ENCODE measurements at regions not wholly inside any gene's neighbourhood (a gene's known extent, or its start where the extent isn't known, plus 50 kb on each side); places are given as distances from the start of the nearest gene placed in this dataset.

DNA sequence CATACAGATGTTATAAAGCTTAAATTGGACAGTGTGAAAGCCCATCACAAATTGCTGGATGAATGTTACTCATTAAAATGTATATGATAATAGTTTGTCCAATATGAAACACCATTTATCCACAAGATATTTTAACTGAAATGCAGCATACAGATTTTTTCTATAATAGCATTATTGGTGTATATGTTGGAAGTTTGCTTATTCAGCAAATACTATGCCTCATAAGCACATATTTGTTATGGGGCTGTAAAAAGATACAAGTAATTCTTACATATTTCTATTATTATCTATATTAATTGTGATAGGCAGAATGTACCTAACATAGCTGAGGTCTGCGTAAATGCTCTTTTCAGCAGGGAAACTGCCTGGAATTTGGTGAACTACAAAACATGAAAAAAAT is 790.5 kb downstream of the DIPK2A start:
- Histone ChIP-seq H4K20me1 (ENCODE audit: insufficient read depth, low read length) (no peaks in the 10 kb centered on the region), H3K27ac (ENCODE audit: low read depth, low read length) (no peak overlapping the region), H3K4me2 (ENCODE audit: low read length) (no peak overlapping the region), H3K36me3 (ENCODE audit: insufficient read depth, low read length) (no peaks in the 10 kb centered on the region), H3K9me3 (ENCODE audit: insufficient read depth, low read depth, low read length) (no peaks in the 10 kb centered on the region), H3K27me3 (ENCODE audit: insufficient read depth, low read length) (no peaks in the 10 kb centered on the region), H3K79me2 (ENCODE audit: insufficient read depth, low read length) (no peaks in the 10 kb centered on the region), H3K9ac (ENCODE audit: low read length) (no peak overlapping the region), H2AFZ (ENCODE audit: low read depth, low read length) (no peak overlapping the region), H3K4me3 (ENCODE audit: insufficient read depth, low read depth, low read length) (no peak overlapping the region), H3K4me1 (ENCODE audit: insufficient read depth, low read length) (no peaks in the 10 kb centered on the region)
- no peaks in the 10 kb centered on the region for H3K4me1 Mint-ChIP-seq (ENCODE audit: low read depth, unreplicated experiment)
- TF ChIP-seq, protein P1, sequence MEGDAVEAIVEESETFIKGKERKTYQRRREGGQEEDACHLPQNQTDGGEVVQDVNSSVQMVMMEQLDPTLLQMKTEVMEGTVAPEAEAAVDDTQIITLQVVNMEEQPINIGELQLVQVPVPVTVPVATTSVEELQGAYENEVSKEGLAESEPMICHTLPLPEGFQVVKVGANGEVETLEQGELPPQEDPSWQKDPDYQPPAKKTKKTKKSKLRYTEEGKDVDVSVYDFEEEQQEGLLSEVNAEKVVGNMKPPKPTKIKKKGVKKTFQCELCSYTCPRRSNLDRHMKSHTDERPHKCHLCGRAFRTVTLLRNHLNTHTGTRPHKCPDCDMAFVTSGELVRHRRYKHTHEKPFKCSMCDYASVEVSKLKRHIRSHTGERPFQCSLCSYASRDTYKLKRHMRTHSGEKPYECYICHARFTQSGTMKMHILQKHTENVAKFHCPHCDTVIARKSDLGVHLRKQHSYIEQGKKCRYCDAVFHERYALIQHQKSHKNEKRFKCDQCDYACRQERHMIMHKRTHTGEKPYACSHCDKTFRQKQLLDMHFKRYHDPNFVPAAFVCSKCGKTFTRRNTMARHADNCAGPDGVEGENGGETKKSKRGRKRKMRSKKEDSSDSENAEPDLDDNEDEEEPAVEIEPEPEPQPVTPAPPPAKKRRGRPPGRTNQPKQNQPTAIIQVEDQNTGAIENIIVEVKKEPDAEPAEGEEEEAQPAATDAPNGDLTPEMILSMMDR (IDR thresholded peaks at IDR 0.05; ENCODE audit: insufficient read depth, low read depth, low read length): no peak
- TF ChIP-seq EZH2 (IDR thresholded peaks at IDR 0.05; ENCODE audit: insufficient read depth, low read length): no peak
- no peaks in the 10 kb centered on the region for H3K36me3 Mint-ChIP-seq (ENCODE audit: low read depth, unreplicated experiment)
- H3K9me3 Mint-ChIP-seq (ENCODE audit: unreplicated experiment): no peaks in the 10 kb centered on the region
- no peak for DNase-seq (ENCODE audit: low read depth)
- FAIRE-seq: no peak
- H3K27me3 Mint-ChIP-seq (ENCODE audit: low read depth, unreplicated experiment): no peaks in the 10 kb centered on the region
- no peak overlapping the region for H3K27ac Mint-ChIP-seq (ENCODE audit: unreplicated experiment)
- no peak overlapping the region for H3K4me3 Mint-ChIP-seq (ENCODE audit: unreplicated experiment)

DNA sequence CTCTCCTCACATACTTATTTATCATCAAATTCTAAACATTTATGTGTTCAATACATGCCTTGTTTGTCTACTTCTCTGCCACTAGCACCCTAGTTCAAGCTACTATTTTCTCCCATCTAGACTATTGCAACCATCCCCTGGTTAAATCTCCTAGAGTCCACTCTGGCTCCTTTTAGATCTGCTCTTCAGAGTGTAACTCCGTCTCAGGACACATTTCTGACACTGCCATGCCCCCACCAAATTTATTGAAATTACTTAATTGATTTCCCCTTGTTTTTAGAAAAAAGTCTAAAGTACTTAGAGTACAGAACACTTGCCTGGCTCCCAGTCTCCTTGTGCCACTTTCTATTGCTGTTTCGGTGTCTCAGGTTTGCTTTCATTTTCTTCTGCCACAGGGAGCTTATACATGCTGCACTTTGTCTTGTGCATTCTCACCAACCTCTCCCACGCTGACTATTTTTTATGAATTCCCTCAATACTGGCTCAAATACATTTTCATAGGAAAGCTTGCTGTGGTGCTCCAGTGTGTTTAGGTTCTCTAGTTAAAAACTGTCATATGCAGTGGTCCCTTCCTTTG is 792.3 kb downstream of the DIPK2A start:
- H3K36me3 Mint-ChIP-seq (ENCODE audit: low read depth, unreplicated experiment): no peaks in the 10 kb centered on the region
- H3K4me3 Mint-ChIP-seq (ENCODE audit: unreplicated experiment): no peak overlapping the region
- H2AFZ ChIP-seq (ENCODE audit: low read depth, low read length): no peak overlapping the region
- FAIRE-seq: no peak
- no peak overlapping the region for H3K4me3 ChIP-seq (ENCODE audit: insufficient read depth, low read depth, low read length)
- no peaks in the 10 kb centered on the region for H3K9me3 ChIP-seq (ENCODE audit: insufficient read depth, low read depth, low read length)
- no peaks in the 10 kb centered on the region for H3K4me1 Mint-ChIP-seq (ENCODE audit: low read depth, unreplicated experiment)
- no peaks in the 10 kb centered on the region for H3K4me1 ChIP-seq (ENCODE audit: insufficient read depth, low read length)
- no peaks in the 10 kb centered on the region for H3K27me3 Mint-ChIP-seq (ENCODE audit: low read depth, unreplicated experiment)
- TF ChIP-seq, protein P1 (IDR thresholded peaks at IDR 0.05; ENCODE audit: insufficient read depth, low read depth, low read length): no peak
- TF ChIP-seq EZH2 (IDR thresholded peaks at IDR 0.05; ENCODE audit: insufficient read depth, low read length): no peak
- H4K20me1 ChIP-seq (ENCODE audit: insufficient read depth, low read length): no peaks in the 10 kb centered on the region
- H3K27ac ChIP-seq (ENCODE audit: low read depth, low read length): no peak overlapping the region
- H3K4me2 ChIP-seq (ENCODE audit: low read length): no peak overlapping the region
- H3K36me3 ChIP-seq (ENCODE audit: insufficient read depth, low read length): no peaks in the 10 kb centered on the region
- no peak overlapping the region for H3K9ac ChIP-seq (ENCODE audit: low read length)
- DNase-seq (ENCODE audit: low read depth): no peak
- H3K9me3 Mint-ChIP-seq (ENCODE audit: unreplicated experiment): no peaks in the 10 kb centered on the region
- no peaks in the 10 kb centered on the region for H3K27me3 ChIP-seq (ENCODE audit: insufficient read depth, low read length)
- H3K27ac Mint-ChIP-seq (ENCODE audit: unreplicated experiment): no peak overlapping the region
- no peaks in the 10 kb centered on the region for H3K79me2 ChIP-seq (ENCODE audit: insufficient read depth, low read length)

DNA sequence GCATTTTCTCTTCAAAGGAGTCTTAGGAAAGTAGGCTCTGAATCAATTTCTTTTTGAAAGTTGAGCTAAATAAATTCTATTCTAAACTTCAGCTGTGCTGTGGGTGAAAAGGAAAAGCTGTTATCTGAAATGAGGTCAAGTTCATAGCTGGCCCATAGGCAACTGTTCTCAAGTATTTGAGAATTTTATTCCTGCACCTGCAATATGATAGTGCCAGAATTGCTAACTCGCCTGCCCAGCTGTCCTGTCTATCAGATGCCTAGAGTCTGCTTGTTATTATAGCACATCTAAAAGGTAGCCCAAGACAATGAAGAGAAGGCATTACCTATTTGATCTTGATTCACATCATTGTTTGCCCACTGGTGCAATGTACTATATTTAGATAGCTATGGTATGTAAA is 798.7 kb downstream of the DIPK2A start:
- no peak overlapping the region for H3K27ac Mint-ChIP-seq (ENCODE audit: unreplicated experiment)
- Histone ChIP-seq H4K20me1 (ENCODE audit: insufficient read depth, low read length) (no peaks in the 10 kb centered on the region), H3K9ac (ENCODE audit: low read length) (no peak overlapping the region), H3K36me3 (ENCODE audit: insufficient read depth, low read length) (no peaks in the 10 kb centered on the region), H3K4me2 (ENCODE audit: low read length) (no peak overlapping the region), H3K27ac (ENCODE audit: low read depth, low read length) (no peak overlapping the region), H3K9me3 (ENCODE audit: insufficient read depth, low read depth, low read length) (no peaks in the 10 kb centered on the region), H3K27me3 (ENCODE audit: insufficient read depth, low read length) (no peaks in the 10 kb centered on the region), H3K79me2 (ENCODE audit: insufficient read depth, low read length) (no peaks in the 10 kb centered on the region), H3K4me1 (ENCODE audit: insufficient read depth, low read length) (no peaks in the 10 kb centered on the region), H3K4me3 (ENCODE audit: insufficient read depth, low read depth, low read length) (no peak overlapping the region), H2AFZ (ENCODE audit: low read depth, low read length) (no peak overlapping the region)
- H3K4me3 Mint-ChIP-seq (ENCODE audit: unreplicated experiment): no peak overlapping the region
- TF ChIP-seq, protein P1 (IDR thresholded peaks at IDR 0.05; ENCODE audit: insufficient read depth, low read depth, low read length): no peak
- no peak for TF ChIP-seq EZH2 (IDR thresholded peaks at IDR 0.05; ENCODE audit: insufficient read depth, low read length)
- H3K27me3 Mint-ChIP-seq (ENCODE audit: low read depth, unreplicated experiment): no peaks in the 10 kb centered on the region
- no peaks in the 10 kb centered on the region for H3K4me1 Mint-ChIP-seq (ENCODE audit: low read depth, unreplicated experiment)
- no peaks in the 10 kb centered on the region for H3K36me3 Mint-ChIP-seq (ENCODE audit: low read depth, unreplicated experiment)
- FAIRE-seq (no peak), DNase-seq (ENCODE audit: low read depth) (no peak)
- H3K9me3 Mint-ChIP-seq (ENCODE audit: unreplicated experiment): no peaks in the 10 kb centered on the region

Data from astrocyte (in vitro differentiated cells and primary cell).